ENCODE measurements at regions not wholly inside any gene's neighbourhood (a gene's known extent, or its start where the extent isn't known, plus 50 kb on each side); places are given as distances from the start of the nearest gene placed in this dataset.
"Not testable (repeated sequence)": the region's sequence is repeated elsewhere in the genome, so short reads cannot be mapped to it uniquely, and the experiment has no call there.

GRCh38 chrX:40366661-40367060 is 214.1 kb upstream of the ATP6AP2 start:
- no peak overlapping the region for H3K9ac ChIP-seq (ENCODE audit: insufficient read depth, low read depth, low read length)
- H3K36me3 ChIP-seq (replicated peaks in 1 of 2; ENCODE audit: control insufficient read depth in 1 of 2, insufficient read depth in 2 of 2, low read length in 2 of 2), result no peaks in the 10 kb centered on the region
- ChIA-PET CTCF (ENCODE audit: low intra/inter-chr PET ratio, low total read pairs) (no interaction called here), POLR2A (no interaction called here)
- H3K4me3 ChIP-seq (replicated peaks in 1 of 3; ENCODE audit: insufficient read depth in 1 of 3, low read depth in 2 of 3, low read length in 3 of 3), result no peak overlapping the region
- H3K9me3 ChIP-seq (ENCODE audit: low read length), result no peaks in the 10 kb centered on the region
- no peaks in the 10 kb centered on the region for H3K27me3 ChIP-seq (ENCODE audit: control insufficient read depth in 1 of 2, insufficient read depth in 2 of 2, low read length in 2 of 2)
- no peak overlapping the region for H3K4me2 ChIP-seq (ENCODE audit: low read depth, low read length)
- no peaks in the 10 kb centered on the region for H4K20me1 ChIP-seq (ENCODE audit: insufficient read depth, low read length)
- no peaks in the 10 kb centered on the region for H3K79me2 ChIP-seq (ENCODE audit: insufficient read depth, low read length)
- DNase-seq (ENCODE audit: low spot score), result no peak
- TF ChIP-seq ZNF335 (CRISPR knock-in tag; IDR thresholded peaks at IDR 0.05) (no peak), CBX2 (IDR thresholded peaks at IDR 0.05; ENCODE audit: low read depth, low read length) (no peak), CBX2 (CRISPR knock-in tag; IDR thresholded peaks at IDR 0.05; ENCODE audit: low read depth) (no peak), KLF15 (CRISPR knock-in tag; IDR thresholded peaks at IDR 0.05; ENCODE audit: borderline replicate concordance) (no peak)
- H3K27ac ChIP-seq (ENCODE audit: extremely low read length, insufficient read depth, low read length), result no peak overlapping the region
- in situ Hi-C loops (cut with HindIII; ENCODE audit: extremely low pct_ligation_motif_present, low pct_unique_long_range_greater_than_20kb), result no loop called here
- no peak for ATAC-seq
- 20% methylated on average over 3 of the region's 3 CpGs for WGBS (ENCODE audit: low lambda C conversion rate)
- intact Hi-C loops (cut with micrococcal nuclease; ENCODE audit: unreplicated experiment), result no loop called here
- H3K4me1 ChIP-seq (ENCODE audit: insufficient read depth, low read length), result no peaks in the 10 kb centered on the region
- no peak for FAIRE-seq
- H2AFZ ChIP-seq (ENCODE audit: low read length), result no peak overlapping the region
- no TSS peak for BruUV-seq (replicated peaks)

- H3K4me1 ChIP-seq (ENCODE audit: insufficient read depth, low read length); CTCF ChIA-PET (ENCODE audit: low intra/inter-chr PET ratio, low total read pairs); DNase-seq (ENCODE audit: low spot score); H3K4me2 ChIP-seq (ENCODE audit: low read depth, low read length); FAIRE-seq; BruUV-seq (replicated peaks); H3K9me3 ChIP-seq (ENCODE audit: low read length); ATAC-seq; H3K27me3 ChIP-seq (ENCODE audit: control insufficient read depth in 1 of 2, insufficient read depth in 2 of 2, low read length in 2 of 2); H3K79me2 ChIP-seq (ENCODE audit: insufficient read depth, low read length); H3K36me3 ChIP-seq (replicated peaks in 1 of 2; ENCODE audit: control insufficient read depth in 1 of 2, insufficient read depth in 2 of 2, low read length in 2 of 2); intact Hi-C loops (cut with micrococcal nuclease; ENCODE audit: unreplicated experiment); H3K9ac ChIP-seq (ENCODE audit: insufficient read depth, low read depth, low read length); H2AFZ ChIP-seq (ENCODE audit: low read length); POLR2A ChIA-PET; in situ Hi-C loops (cut with HindIII; ENCODE audit: extremely low pct_ligation_motif_present, low pct_unique_long_range_greater_than_20kb); H4K20me1 ChIP-seq (ENCODE audit: insufficient read depth, low read length); H3K27ac ChIP-seq (ENCODE audit: extremely low read length, insufficient read depth, low read length); H3K4me3 ChIP-seq (replicated peaks in 1 of 3; ENCODE audit: insufficient read depth in 1 of 3, low read depth in 2 of 3, low read length in 3 of 3): not testable (repeated sequence)
- WGBS (ENCODE audit: low lambda C conversion rate), result 80% methylated on average over 8 of the region's 14 CpGs
Observed at GRCh38 chrX:40362291-40362690, 218.5 kb upstream of the ATP6AP2 start.

All from HepG2 (cell line).